ENCODE measurements at regions not wholly inside any gene's neighbourhood (a gene's known extent, or its start where the extent isn't known, plus 50 kb on each side); places are given as distances from the start of the nearest gene placed in this dataset.

DNA sequence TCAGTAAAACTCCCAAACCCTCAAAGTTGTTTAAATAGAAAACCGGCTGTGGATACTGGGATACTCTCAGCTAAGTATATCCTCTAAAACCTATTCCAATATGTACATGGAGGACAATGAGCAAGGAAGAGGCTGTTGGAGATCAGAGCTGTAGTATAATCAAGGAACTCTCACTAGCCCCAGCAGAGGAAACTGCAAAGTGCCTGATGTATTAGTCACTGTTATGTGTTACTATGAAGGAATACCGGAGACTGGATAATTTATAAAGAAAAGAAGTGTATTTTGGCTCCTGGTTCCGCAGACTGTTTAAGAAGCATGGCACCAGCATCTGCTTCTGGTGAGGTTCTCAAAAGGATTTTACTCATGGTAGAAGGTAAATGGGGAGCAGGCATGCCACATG lies 65.6 kb upstream of the RPL10L start:
- H3K4me1 ChIP-seq, result no peaks in the 10 kb centered on the region
- no peak overlapping the region for H3K27ac ChIP-seq
- intact Hi-C loops (cut with DNase I; ENCODE audit: low total_unique reads), result no loop called here
- H3K36me3 ChIP-seq, result no peaks in the 10 kb centered on the region
- no peak overlapping the region for H3K4me3 ChIP-seq
- no peaks in the 10 kb centered on the region for H3K27me3 ChIP-seq
- TF ChIP-seq EP300 (IDR thresholded peaks at IDR 0.05) (no peak), POLR2A (IDR thresholded peaks at IDR 0.05) (no peak), POLR2AphosphoS5 (IDR thresholded peaks at IDR 0.05) (no peak), CTCF (IDR thresholded peaks at IDR 0.05) (no peak)
- no peaks in the 10 kb centered on the region for H3K9me3 ChIP-seq
- no peak for DNase-seq
- 60 to 66% (median 61%) methylated on average over 3 of the region's 3 CpGs for WGBS, 5 donors

All from stomach (tissue), 8 donors.